Neural progenitor cell (in vitro differentiated cells): ENCODE measurements at regions not wholly inside any gene's neighbourhood (a gene's known extent, or its start where the extent isn't known, plus 50 kb on each side); places are given as distances from the start of the nearest gene placed in this dataset.

ENCODE experiments used
- EZH2 ChIP-seq: fragments of 200-600 bp; sonication (generic); IDR thresholded peaks from 2 replicates; pipeline ENCODE4 v1.6.1; 2017; ENCODE audit warnings: antibody characterized with exemption, mild to moderate bottlenecking, moderate library complexity
- EZH2phosphoT487 ChIP-seq: fragments of 200-600 bp; sonication (generic); IDR thresholded peaks from 2 replicates; pipeline ENCODE4 v1.6.1; 2017; ENCODE audit warnings: antibody characterized with exemption
- TF ChIP-seq, protein P1 (sequence below): fragments of 200-600 bp; sonication (generic); IDR thresholded peaks from 2 replicates; pipeline ENCODE4 v1.5.1; 2017; ENCODE audit warnings: antibody characterized with exemption, mild to moderate bottlenecking

DNA sequence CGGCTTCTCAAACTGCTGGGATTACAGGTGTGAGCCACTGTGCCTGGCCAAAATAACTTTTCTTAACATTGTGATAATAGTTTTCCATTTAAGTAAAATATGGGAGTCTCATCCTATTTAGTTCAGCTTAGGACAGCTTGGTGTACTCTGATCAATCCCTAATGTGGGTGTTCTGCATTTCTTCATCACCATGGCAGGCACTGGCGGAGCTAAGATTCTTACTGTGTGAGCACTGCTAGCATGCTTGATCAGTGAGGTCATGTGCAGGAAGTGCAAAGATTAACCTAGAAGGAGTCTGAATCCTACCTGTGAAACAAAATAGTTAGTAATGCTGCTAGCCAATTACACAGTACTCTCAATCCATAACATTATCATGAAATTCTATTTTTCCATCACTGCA, 1684.2 kb upstream of the SLC10A2 start:
- TF ChIP-seq, protein P1, sequence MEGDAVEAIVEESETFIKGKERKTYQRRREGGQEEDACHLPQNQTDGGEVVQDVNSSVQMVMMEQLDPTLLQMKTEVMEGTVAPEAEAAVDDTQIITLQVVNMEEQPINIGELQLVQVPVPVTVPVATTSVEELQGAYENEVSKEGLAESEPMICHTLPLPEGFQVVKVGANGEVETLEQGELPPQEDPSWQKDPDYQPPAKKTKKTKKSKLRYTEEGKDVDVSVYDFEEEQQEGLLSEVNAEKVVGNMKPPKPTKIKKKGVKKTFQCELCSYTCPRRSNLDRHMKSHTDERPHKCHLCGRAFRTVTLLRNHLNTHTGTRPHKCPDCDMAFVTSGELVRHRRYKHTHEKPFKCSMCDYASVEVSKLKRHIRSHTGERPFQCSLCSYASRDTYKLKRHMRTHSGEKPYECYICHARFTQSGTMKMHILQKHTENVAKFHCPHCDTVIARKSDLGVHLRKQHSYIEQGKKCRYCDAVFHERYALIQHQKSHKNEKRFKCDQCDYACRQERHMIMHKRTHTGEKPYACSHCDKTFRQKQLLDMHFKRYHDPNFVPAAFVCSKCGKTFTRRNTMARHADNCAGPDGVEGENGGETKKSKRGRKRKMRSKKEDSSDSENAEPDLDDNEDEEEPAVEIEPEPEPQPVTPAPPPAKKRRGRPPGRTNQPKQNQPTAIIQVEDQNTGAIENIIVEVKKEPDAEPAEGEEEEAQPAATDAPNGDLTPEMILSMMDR, result no peak
- TF ChIP-seq EZH2 (no peak), EZH2phosphoT487 (no peak)
